Naive B cell (primary cell): ENCODE measurements at regions not wholly inside any gene's neighbourhood (a gene's known extent, or its start where the extent isn't known, plus 50 kb on each side); places are given as distances from the start of the nearest gene placed in this dataset.

Source experiments
- ATAC-seq, 2 donors: fragments of 150-1000 bp; cut with Tn5 transposase; 2 replicates each; pipeline ENCODE4 v1.10.0; 2021; ENCODE audit warnings: low read depth in 2 of 2, mild to moderate bottlenecking in 2 of 2, moderate library complexity in 2 of 2
- DNase-seq: peaks from one replicate; pipeline ENCODE4 v3.0.0; 2022
- H3K27ac Mint-ChIP-seq, 6 donors: one replicate each; pipeline ENCODE4 v1.8.0; 2020 to 2022; ENCODE audit warnings: mild to moderate bottlenecking in 6 of 6, mixed read lengths in 6 of 6, moderate library complexity in 5 of 6, inconsistent platforms in 2 of 6
- H3K27me3 Mint-ChIP-seq, 3 donors: one replicate each; pipeline ENCODE4 v1.8.0; 2021 to 2022; ENCODE audit warnings: mixed read lengths in 3 of 3, mild to moderate bottlenecking in 1 of 3
- H3K36me3 Mint-ChIP-seq, 2 donors: one replicate each; pipeline ENCODE4 v1.8.0; 2020 to 2022; ENCODE audit warnings: mixed read lengths in 2 of 2, inconsistent platforms in 1 of 2, mild to moderate bottlenecking in 1 of 2
- H3K4me1 Mint-ChIP-seq, 3 donors: one replicate each; pipeline ENCODE4 v1.8.0; 2020 to 2022; ENCODE audit warnings: mixed read lengths in 3 of 3, inconsistent platforms in 1 of 3, mild to moderate bottlenecking in 1 of 3, moderate library complexity in 1 of 3
- H3K4me3 Mint-ChIP-seq, 8 donors: one replicate each; pipeline ENCODE4 v1.8.0; 2020 to 2022; ENCODE audit warnings: mild to moderate bottlenecking in 8 of 8, mixed read lengths in 8 of 8, moderate library complexity in 8 of 8, inconsistent platforms in 2 of 8
- H3K9me3 Mint-ChIP-seq, 7 donors: one replicate each; pipeline ENCODE4 v1.8.0; 2020 to 2022; ENCODE audit warnings: mixed read lengths in 7 of 7, mild to moderate bottlenecking in 5 of 7, inconsistent platforms in 2 of 7, moderate library complexity in 1 of 7

DNA sequence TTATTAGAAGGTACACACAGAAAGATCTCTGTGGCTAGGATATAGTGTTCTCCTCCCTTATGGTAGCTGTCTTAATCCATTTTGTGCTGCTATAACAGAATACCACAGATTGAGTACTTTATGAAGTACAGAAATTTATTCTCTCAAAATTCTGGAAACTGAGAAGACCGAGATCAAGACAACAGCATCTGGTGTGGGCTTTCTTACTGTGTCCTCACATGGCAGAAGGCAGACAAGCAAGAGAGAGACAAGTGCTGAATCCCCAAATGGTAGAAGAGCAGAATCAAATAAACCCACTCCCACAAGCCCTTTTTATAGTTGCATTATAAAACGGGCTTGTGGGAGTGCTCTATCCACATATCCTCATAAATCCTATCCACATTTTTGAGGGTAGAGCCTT is 373.1 kb downstream of the GABRG1 start:
- no peak overlapping the region for H3K27ac Mint-ChIP-seq
- H3K36me3 Mint-ChIP-seq = no peaks in the 10 kb centered on the region
- DNase-seq (no peak), ATAC-seq (no peak)
- H3K27me3 Mint-ChIP-seq = no peaks in the 10 kb centered on the region
- H3K4me1 Mint-ChIP-seq = no peaks in the 10 kb centered on the region
- H3K9me3 Mint-ChIP-seq = peaks cover 0 to 9% (median 2%) of the 10 kb centered on the region in 7 donors
- H3K4me3 Mint-ChIP-seq = no peak overlapping the region

DNA sequence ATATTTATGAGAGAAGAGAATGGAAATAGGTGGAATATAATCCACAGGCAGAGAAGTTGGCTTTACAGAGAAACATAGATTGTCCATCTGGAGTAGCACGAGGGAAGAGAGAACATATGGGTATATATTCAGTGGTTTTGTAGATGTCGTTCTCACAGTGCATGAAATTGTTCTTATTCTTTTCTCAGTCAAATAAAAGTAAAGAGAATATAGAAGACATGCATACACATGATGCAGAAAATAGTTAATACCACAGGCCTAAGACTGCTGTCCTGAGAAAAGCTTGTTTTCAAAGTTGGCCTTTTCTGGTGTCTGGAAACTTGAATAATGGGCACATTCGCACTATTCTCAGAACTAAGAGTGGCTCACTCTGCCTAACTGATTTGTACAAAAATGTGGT is 378.1 kb downstream of the GABRG1 start:
- Mint-ChIP-seq H3K9me3 (peaks cover 4 to 13% (median 6%) of the 10 kb centered on the region in 7 donors), H3K27ac (no peak overlapping the region), H3K27me3 (no peaks in the 10 kb centered on the region), H3K4me3 (no peak overlapping the region), H3K4me1 (no peaks in the 10 kb centered on the region), H3K36me3 (no peaks in the 10 kb centered on the region)
- ATAC-seq = no peak
- DNase-seq = no peak

- no peaks in the 10 kb centered on the region for H3K4me1 Mint-ChIP-seq
- H3K27ac Mint-ChIP-seq = no peak overlapping the region
- H3K27me3 Mint-ChIP-seq = no peaks in the 10 kb centered on the region
- no peak for DNase-seq
- no peaks in the 10 kb centered on the region for H3K36me3 Mint-ChIP-seq
- H3K4me3 Mint-ChIP-seq = no peak overlapping the region
- H3K9me3 Mint-ChIP-seq = peaks cover 4 to 23% (median 14%) of the 10 kb centered on the region in 7 donors
- no peak for ATAC-seq
Observed at GRCh38 chr4:45741897-45742296, 382.0 kb downstream of the GABRG1 start.

DNA sequence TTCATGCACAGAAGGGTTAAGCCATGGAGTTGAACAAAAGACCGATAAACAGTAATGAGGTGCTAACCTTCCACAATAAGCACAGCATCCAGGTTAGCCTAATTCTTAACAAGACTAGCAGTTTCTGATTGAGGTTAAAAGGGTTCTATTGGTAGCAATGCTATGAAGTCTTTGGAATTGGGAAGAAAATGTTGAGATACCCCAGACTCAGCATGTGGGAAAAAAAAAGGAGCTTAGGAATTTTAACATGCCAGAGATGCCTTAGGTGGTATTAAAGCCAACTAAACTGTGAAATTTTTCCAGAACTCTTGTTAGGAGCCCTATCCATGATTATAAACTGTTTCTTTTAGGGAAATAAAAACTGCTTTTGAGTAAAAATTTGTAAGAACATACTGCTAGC is 391.7 kb downstream of the GABRG1 start:
- no peak overlapping the region for H3K27ac Mint-ChIP-seq
- H3K27me3 Mint-ChIP-seq = no peaks in the 10 kb centered on the region

DNA sequence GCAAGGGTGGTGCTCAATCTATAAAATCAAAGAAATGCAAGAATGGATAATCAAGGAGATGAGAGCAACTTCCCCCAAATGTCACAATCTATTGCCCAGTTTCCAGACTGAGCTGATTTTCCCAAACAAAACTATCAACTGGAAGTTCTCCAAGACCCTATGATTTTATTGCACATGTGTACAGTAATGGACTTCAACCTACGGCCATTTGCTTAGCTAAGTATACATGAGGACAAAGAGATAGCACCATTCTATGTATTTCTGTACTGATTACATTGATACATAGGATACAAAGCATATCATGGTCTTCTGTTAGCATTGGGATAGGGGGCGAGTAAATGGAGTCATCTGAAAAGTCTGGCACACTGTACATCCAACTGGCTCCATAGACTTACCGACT is 407.8 kb downstream of the GABRG1 start:
- Mint-ChIP-seq H3K27me3 (no peaks in the 10 kb centered on the region), H3K9me3 (peaks cover 0 to 12% (median 5%) of the 10 kb centered on the region in 7 donors), H3K4me1 (no peaks in the 10 kb centered on the region), H3K27ac (no peak overlapping the region), H3K36me3 (no peaks in the 10 kb centered on the region), H3K4me3 (no peak overlapping the region)
- ATAC-seq = no peak
- no peak for DNase-seq

More for the DNA sequence above, 391.7 kb downstream of the GABRG1 start:
- Mint-ChIP-seq H3K9me3 (peaks cover 0 to 5% (median 3%) of the 10 kb centered on the region in 7 donors), H3K4me3 (no peak overlapping the region), H3K4me1 (no peaks in the 10 kb centered on the region), H3K36me3 (no peaks in the 10 kb centered on the region)
- no peak for ATAC-seq
- DNase-seq = no peak

DNA sequence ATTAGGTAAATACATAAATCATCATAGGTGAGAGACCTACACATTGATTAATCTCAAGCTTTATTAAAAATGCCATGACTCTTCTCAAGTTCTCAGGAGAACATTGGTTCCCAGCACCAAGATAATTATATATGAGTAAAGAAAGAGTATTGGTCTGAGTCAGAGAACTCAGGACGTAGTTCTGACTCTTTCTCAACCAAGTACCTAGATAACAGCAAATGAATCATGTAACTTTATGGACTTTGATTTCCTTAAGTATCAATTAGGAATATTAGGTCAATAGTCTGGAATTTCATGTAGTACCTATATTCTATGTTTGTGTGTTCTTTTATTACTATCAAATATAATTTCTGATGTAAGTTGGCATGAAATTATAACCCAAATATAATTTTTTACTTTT is 409.9 kb downstream of the GABRG1 start:
- no peak for ATAC-seq
- H3K9me3 Mint-ChIP-seq = peaks cover 0 to 10% (median 5%) of the 10 kb centered on the region in 7 donors
- H3K36me3 Mint-ChIP-seq = no peaks in the 10 kb centered on the region
- DNase-seq = no peak
- no peaks in the 10 kb centered on the region for H3K4me1 Mint-ChIP-seq
- no peak overlapping the region for H3K4me3 Mint-ChIP-seq
- no peaks in the 10 kb centered on the region for H3K27me3 Mint-ChIP-seq
- H3K27ac Mint-ChIP-seq = no peak overlapping the region

- Mint-ChIP-seq H3K27me3 (no peaks in the 10 kb centered on the region), H3K36me3 (no peaks in the 10 kb centered on the region), H3K4me3 (no peak overlapping the region), H3K27ac (no peak overlapping the region), H3K4me1 (no peaks in the 10 kb centered on the region), H3K9me3 (peaks cover 0 to 5% (median 3%) of the 10 kb centered on the region in 7 donors)
- no peak for DNase-seq
- ATAC-seq = no peak
Observed at GRCh38 chr4:45701621-45702020, 422.2 kb downstream of the GABRG1 start.

DNA sequence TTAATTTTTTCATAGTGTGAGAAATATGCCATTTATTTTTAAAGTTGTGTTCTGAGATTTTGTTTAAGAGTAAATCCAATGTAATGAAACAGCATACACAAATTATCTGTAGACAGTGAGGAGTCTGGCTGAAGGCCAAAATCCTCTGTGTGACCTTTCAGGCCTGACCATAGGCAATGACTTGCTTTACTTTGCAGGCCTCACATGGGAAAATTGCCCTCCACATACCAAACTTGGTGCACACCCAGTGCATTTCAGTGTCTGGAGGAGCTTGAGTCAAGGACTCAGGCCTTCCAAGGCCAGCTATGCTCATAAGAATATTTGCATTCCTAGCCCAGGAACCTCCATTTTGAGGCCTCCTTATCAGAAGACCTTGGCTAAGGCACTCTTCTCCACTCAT is 430.1 kb downstream of the GABRG1 start:
- H3K27me3 Mint-ChIP-seq = no peaks in the 10 kb centered on the region
- H3K36me3 Mint-ChIP-seq = no peaks in the 10 kb centered on the region
- ATAC-seq (no peak), DNase-seq (no peak)
- no peaks in the 10 kb centered on the region for H3K4me1 Mint-ChIP-seq
- H3K4me3 Mint-ChIP-seq = no peak overlapping the region
- peaks cover 0 to 6% (median 0%) of the 10 kb centered on the region in 7 donors for H3K9me3 Mint-ChIP-seq
- H3K27ac Mint-ChIP-seq = no peak overlapping the region

DNA sequence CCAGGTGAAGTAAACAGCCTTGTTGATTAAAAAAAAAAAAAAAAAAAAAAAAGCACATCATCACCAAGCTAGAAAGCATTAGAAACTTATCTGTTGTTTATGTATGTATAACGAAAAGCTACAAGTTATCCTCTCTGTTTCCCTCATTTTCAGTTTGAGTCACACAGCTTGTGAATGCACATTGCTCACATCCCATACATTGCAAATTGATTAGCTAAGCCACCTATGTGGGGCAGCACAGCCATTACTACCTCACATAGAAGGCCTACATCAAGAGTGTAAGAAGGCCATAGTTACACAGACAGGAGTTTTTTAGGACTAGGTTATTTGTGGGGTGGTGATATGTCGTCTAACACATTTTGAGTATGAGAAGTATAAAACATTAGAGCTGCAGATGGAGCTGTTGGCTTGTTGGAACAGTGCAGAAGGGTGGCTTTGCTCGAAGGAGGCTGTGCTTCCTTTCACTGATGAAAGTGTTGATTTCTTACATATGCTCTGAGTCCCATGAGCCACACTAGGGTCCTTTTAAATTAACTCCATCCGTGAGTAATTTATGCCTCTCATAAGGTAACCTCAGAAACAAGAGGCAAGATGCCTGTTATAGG is 431.6 kb downstream of the GABRG1 start:
- no peak overlapping the region for H3K27ac Mint-ChIP-seq
- no peak for ATAC-seq
- DNase-seq = no peak
- H3K27me3 Mint-ChIP-seq = no peaks in the 10 kb centered on the region
- no peaks in the 10 kb centered on the region for H3K36me3 Mint-ChIP-seq
- no peaks in the 10 kb centered on the region for H3K4me1 Mint-ChIP-seq
- peaks cover 0 to 6% (median 0%) of the 10 kb centered on the region in 7 donors for H3K9me3 Mint-ChIP-seq
- no peak overlapping the region for H3K4me3 Mint-ChIP-seq

DNA sequence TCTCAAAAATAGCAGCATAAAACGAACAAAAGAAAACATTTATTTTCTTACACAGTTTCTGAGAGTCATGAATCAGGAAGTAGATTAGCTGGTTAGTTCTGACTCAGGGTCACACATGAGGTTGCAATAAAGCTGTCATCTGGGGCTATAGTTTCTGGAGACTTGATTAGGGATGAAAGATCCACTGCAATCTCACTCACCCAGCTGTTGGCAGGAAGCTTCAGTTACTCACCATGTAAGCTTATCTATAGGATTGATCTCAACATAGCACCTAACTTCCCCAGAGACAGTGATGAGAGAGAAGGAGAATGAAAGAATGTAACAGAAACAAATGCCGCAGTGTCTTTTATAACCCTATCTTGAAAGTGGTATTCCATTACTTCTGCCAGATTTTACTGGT is 435.5 kb downstream of the GABRG1 start:
- H3K36me3 Mint-ChIP-seq = no peaks in the 10 kb centered on the region
- no peak overlapping the region for H3K4me3 Mint-ChIP-seq
- H3K27me3 Mint-ChIP-seq = no peaks in the 10 kb centered on the region
- no peaks in the 10 kb centered on the region for H3K4me1 Mint-ChIP-seq
- peaks cover 0 to 6% (median 0%) of the 10 kb centered on the region in 7 donors for H3K9me3 Mint-ChIP-seq
- ATAC-seq = no peak
- no peak overlapping the region for H3K27ac Mint-ChIP-seq
- DNase-seq = no peak

DNA sequence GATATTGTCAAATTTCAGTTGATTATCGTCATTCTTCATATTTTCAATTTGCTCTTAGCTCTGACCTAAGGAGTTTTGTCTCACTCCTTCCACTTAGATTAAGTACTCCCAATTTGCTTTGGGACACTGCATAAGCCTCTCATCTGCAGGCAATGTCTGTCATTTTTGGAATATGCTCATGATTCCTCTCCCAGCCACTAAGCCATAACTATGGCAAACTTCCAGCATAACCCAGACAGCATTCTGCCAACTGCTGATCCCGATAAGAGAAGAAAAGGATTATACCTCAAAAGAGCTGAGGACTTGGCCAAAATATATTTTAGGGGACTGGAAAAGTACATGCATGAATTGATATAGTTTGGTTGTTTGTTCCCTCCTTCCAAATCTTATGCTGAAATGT is 444.4 kb downstream of the GABRG1 start:
- ATAC-seq = no peak
- Mint-ChIP-seq H3K27me3 (no peaks in the 10 kb centered on the region), H3K9me3 (peaks cover 0 to 9% (median 2%) of the 10 kb centered on the region in 7 donors), H3K4me3 (no peak overlapping the region), H3K36me3 (no peaks in the 10 kb centered on the region), H3K27ac (no peak overlapping the region), H3K4me1 (no peaks in the 10 kb centered on the region)
- DNase-seq = no peak

GRCh38 chr4:45668128-45668527 is 455.7 kb downstream of the GABRG1 start:
- Mint-ChIP-seq H3K4me3 (no peak overlapping the region), H3K27me3 (no peaks in the 10 kb centered on the region), H3K27ac (no peak overlapping the region), H3K4me1 (no peaks in the 10 kb centered on the region), H3K36me3 (no peaks in the 10 kb centered on the region), H3K9me3 (peaks cover 0 to 4% (median 0%) of the 10 kb centered on the region in 7 donors)
- ATAC-seq (no peak), DNase-seq (no peak)

DNA sequence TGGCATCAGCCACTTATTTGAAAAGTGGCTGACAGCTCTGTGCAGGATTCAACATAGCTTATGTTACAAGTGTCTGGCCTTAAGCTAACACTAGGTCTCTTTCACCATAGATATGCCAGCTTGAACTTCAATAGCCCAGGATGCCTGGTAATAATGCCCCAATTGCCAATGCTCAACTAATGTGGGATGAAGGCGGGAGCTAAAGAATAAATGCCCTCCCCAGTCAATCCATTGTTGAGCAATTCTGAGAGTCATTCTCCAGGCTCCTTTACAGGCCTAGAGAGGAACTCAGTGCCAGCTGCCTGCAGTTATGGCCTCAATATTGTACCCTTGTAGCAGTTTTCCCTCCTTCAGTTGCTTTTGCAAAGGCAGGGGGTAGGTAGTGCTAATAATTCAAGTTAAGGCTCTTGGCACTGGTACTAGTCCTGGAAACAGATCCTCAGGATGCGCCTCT is 460.2 kb downstream of the GABRG1 start:
- peaks cover 0 to 4% (median 0%) of the 10 kb centered on the region in 7 donors for H3K9me3 Mint-ChIP-seq
- H3K4me1 Mint-ChIP-seq = no peaks in the 10 kb centered on the region
- H3K4me3 Mint-ChIP-seq = peak overlapping the region in 1 of 8 donors; percentile 56
- DNase-seq (no peak), ATAC-seq (no peak)
- H3K36me3 Mint-ChIP-seq = no peaks in the 10 kb centered on the region
- no peaks in the 10 kb centered on the region for H3K27me3 Mint-ChIP-seq
- H3K27ac Mint-ChIP-seq = no peak overlapping the region

DNA sequence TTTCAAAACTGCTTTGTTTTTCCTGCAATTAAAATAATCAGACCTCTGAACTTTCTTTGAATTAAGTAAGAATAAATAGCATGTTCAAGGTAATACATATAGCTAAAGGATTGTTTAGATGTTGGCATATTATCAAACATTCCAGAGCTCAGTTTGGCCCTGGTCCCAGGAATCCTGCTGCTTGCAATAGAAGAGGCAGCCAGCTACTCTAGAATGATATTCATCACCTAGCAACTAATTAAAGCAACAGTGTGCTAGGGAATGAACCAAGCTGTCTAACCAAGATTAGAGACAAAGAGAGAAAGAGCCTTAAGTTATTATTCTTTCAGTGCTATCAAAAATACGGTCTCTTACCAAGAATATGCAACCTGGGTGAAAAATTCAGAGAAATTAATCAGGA is 460.9 kb downstream of the GABRG1 start:
- Mint-ChIP-seq H3K36me3 (no peaks in the 10 kb centered on the region), H3K4me1 (no peaks in the 10 kb centered on the region), H3K27me3 (no peaks in the 10 kb centered on the region), H3K4me3 (no peak overlapping the region), H3K27ac (no peak overlapping the region), H3K9me3 (peaks cover 0 to 4% (median 0%) of the 10 kb centered on the region in 7 donors)
- DNase-seq (no peak), ATAC-seq (no peak)

- ATAC-seq (no peak), DNase-seq (no peak)
- Mint-ChIP-seq H3K36me3 (no peaks in the 10 kb centered on the region), H3K9me3 (peaks cover 0 to 4% (median 0%) of the 10 kb centered on the region in 7 donors), H3K4me1 (no peaks in the 10 kb centered on the region), H3K27me3 (no peaks in the 10 kb centered on the region), H3K4me3 (no peak overlapping the region), H3K27ac (no peak overlapping the region)
Observed at GRCh38 chr4:45661893-45662292, 462.0 kb downstream of the GABRG1 start.
